ENCODE measurements at regions not wholly inside any gene's neighbourhood (a gene's known extent, or its start where the extent isn't known, plus 50 kb on each side); places are given as distances from the start of the nearest gene placed in this dataset.
A peak's percentile ranks its signal among the peaks of the same experiment; 100 is the strongest.
"Not testable (repeated sequence)": the region's sequence is repeated elsewhere in the genome, so short reads cannot be mapped to it uniquely, and the experiment has no call there.

DNA sequence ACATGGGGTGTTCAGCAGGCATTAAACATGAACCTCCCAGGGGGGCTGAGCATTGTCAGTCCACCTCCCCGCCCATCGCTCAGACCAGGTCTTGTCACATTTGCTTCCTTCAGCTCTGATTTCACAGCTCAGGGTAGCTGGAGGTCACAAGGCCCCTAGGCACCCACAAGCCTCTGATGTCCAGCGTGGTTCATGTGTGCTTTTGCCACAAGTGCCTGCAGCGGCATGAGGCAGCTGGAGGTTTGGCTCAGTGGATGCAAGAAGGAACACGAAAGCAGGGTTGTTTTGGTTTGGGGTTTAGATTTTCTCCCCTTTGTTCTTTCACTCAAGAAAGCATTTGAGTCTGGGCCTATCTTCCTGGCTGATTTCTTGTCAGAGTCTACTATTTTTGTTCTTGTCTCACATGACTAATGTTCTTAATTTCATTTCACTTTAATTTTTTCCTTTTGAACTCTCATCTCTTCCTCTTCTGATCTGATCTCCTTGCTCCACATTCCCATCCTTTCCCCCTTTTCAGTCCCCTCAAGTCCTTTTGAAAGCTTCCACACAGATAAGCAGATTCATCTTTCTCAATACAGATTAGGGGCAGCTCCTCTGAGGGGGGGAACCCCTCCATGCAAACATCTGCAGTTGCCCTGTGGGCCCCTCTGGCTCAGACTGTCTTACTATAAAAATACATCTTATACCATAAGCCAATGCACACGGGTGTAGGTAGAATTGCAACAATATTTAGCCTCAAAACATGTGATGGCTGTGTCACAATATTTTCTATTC is 68.1 kb upstream of the CEP85L start:
- no peak for DNase-seq (ENCODE audit: low spot score)

DNA sequence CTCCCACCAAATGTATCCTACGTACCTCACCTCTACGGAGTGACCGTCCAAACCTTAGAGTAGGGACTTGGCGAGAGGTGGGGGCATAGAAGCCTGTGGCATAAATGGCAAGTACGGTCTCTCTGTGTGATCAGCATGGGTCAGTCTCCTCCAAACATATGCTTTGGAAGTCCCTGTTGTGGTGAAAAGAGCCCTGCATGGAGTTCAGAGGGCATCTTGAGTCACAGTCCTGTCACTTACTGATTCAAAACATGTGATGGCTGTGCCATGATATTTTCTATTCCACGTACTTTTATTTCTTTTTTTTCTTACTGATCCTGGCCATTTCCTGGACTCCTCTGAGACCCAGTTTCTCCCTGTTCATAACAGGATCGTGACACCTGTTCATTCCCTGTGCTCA is 67.5 kb upstream of the CEP85L start:
- no peak for DNase-seq (ENCODE audit: low spot score)

DNA sequence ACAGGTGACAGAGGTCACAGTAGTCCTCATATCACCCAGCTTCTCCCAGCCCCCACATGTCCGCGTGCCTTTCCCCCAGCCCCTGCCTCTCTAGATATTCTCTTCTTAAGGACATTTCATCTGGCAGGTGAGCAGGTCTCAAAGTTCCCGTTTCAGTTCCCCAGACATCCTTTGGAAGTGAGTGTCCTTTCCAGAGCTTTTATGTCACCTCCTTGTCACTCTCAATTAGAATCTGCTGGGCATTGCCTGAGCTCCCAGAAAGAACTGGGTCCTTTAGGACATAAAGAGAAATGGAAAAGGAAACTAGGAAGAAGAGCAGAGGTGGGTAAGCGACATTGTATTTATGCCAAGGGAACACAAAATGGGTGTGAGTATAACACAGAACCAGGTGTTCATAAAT is 66.9 kb upstream of the CEP85L start:
- DNase-seq (ENCODE audit: low spot score): no peak

DNA sequence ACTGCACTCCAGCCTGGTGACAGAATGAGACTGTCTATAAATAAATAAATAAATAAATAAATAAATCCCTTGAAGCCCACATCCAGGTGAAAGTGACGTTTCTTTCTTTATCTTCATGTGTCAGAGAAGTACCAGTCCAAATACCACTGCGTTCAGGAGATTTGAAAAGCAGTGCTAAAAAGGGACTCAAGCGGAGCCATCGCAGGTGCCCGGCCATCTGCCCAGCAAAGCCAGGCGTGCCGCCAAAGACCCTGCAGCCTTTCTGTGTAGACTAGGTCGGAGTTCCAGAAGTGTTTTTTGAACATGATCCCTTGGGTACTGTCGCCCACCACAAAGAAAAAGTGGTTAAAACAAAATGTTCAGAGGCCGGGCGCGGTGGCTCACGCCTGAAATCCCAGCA is 65.7 kb upstream of the CEP85L start:
- no peak for DNase-seq (ENCODE audit: low spot score)

DNA sequence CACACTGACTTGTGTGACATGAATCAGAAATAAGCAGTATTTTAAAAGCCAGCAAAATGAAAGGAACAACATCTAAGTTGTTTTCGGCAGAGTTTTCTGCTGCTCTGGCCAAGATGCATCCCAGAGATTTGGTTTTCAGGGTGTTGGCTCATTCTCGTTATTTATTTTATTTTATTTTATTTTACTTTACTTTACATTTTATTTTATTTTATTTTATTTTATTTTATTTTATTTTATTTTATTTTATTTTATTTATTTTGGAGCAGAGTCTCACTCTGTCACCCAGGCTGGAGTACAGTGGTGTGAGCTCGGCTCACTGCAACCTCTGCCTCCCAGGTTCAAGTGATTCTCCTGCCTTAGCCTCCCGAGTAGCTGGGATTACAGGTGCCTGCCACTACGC is 64.5 kb upstream of the CEP85L start:
- not testable (repeated sequence) for DNase-seq (ENCODE audit: low spot score)

- no peak for DNase-seq (ENCODE audit: low spot score)
These were observed 64.0 kb upstream of the CEP85L start for GRCh38 chr6:118715376-118715775.

GRCh38 chr6:118714756-118715155 is 63.4 kb upstream of the CEP85L start:
- DNase-seq (ENCODE audit: low spot score): no peak

DNA sequence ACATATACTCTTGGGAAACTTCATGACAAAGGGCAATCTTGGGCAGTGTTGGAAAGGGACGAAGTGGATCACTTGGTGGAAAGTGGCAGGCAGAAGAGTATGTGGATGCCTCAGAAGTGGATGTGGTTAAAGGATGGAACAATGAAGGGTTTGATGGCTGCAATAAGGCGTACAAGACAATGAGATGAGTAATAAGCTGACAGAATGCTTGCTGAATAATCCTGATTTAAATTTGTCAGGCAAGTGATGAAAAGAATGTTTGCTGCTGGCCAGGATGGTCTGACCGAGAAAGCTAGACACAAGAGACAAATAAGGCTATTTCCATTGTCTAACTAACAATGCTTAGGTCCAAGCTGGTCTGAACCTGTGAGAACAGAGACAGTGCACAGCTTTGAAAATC is 61.6 kb upstream of the CEP85L start:
- no peak for DNase-seq (ENCODE audit: low spot score)

- DNase-seq (ENCODE audit: low spot score): no peak
These were observed 59.2 kb upstream of the CEP85L start for GRCh38 chr6:118710616-118711015.

DNA sequence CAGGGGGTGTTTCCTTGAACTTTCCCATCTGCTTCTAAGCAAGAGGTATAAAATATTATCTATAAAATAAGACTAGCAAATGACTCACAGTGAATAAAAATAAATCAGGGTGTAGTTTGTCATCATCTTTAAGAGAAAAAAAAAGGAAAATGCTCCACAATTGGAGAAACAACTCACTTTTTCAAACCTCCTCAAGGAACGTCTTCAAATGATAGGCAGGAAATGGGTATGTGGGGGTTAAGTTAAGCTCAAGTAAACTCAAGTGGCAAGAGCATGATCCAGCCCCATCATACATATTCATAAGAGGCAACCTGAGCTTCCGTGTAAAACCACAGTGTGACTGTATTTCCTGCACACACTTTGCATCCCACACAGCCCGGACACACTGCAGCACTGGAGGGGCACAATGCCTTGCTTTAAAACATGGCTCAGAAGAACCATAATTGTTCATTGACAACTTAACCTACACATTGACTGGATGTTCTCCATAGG is 58.5 kb upstream of the CEP85L start:
- no peak for DNase-seq (ENCODE audit: low spot score)

DNA sequence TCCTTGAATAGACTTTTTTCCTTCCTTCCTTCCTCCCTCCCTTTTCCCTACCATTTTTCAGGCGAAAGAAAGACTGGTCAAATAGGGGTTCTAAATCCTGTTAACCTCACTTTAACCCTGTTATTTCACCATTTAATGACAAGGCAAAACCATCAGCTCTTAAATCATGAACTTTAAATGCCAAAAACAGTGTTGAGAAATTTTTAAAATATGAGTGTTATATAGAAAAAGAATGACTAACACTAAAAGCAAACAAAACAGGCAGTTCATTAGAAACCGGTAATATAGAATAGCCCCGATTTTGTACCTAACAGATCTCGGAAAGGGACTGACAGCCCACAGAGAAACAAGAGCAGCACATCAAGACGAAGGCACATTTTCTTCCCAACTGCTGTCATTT is 57.4 kb upstream of the CEP85L start:
- DNase-seq (ENCODE audit: low spot score): no peak

- no peak for DNase-seq (ENCODE audit: low spot score)
These were observed 56.7 kb upstream of the CEP85L start for GRCh38 chr6:118708055-118708454.

DNA sequence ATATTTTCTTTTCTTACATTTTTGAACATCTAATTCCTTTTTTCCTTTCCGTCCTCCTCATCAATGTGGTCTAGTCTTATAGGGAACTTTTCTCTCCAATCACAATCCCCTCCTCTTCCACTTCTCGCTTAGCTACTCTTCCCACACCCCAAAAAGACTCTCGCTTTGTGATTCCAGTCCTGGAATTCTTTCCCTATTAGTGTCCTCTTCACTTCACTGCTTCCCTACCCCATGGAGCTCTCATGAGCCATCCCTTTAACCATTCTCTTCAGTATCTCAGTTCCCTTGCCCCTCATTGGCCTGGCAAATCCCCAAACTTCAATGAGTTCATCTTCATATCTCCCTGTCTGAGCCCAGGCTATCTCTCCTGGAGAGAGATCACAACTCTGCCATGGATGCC is 55.3 kb upstream of the CEP85L start:
- no peak for DNase-seq (ENCODE audit: low spot score)

- peak; percentile 31 for DNase-seq (ENCODE audit: low spot score)
These were observed 54.4 kb upstream of the CEP85L start for GRCh38 chr6:118705544-118706491.

- no peak for DNase-seq (ENCODE audit: low spot score)
These were observed 53.5 kb upstream of the CEP85L start for GRCh38 chr6:118704915-118705314.

GRCh38 chr6:118701260-118701659 is 49.9 kb upstream of the CEP85L start:
- not testable (repeated sequence) for DNase-seq (ENCODE audit: low spot score)
